HEK293 (cell line): ENCODE measurements at regions not wholly inside any gene's neighbourhood (a gene's known extent, or its start where the extent isn't known, plus 50 kb on each side); places are given as distances from the start of the nearest gene placed in this dataset.

ENCODE experiments used
- CTCF ChIA-PET: fragments of 350-600 bp; formaldehyde crosslinking; extraction: SDS; loops from one replicate; lab custom pipeline; 2021; ENCODE audit warnings: antibody characterized with exemption; lab: Yijun Ruan, JAX
- POLR2A ChIA-PET: fragments of 300-600 bp; formaldehyde crosslinking; extraction: SDS; loops from one replicate; lab custom pipeline; 2020; ENCODE audit warnings: antibody characterized with exemption, inconsistent platforms; lab: Yijun Ruan, JAX
- H3K27ac ChIP-seq: fragments of 200-500 bp; sonication (Bioruptor generic); 2 replicates; pipeline ENCODE4 v1.5.1; 2014; ENCODE audit warnings: low read depth, low read length, control low read depth, inconsistent platforms; ENCODE audit errors: extremely low read depth
- H3K36me3 ChIP-seq, 2 experiments: fragments of 200-500 bp in 1 of 2; sonication (Bioruptor generic) in 1 of 2; 1 replicate in 1 of 2; 2 replicates in 1 of 2; pipeline ENCODE4 v1.5.1; 2014 to 2017; ENCODE audit warnings: inconsistent platforms in 2 of 2, low read length in 2 of 2; ENCODE audit not compliant: control insufficient read depth in 2 of 2, insufficient read depth in 1 of 2
- H3K4me1 ChIP-seq: fragments of 200-500 bp; sonication (Bioruptor generic); 2 replicates; pipeline ENCODE4 v1.5.1; 2014; ENCODE audit warnings: mild to moderate bottlenecking, low read length, inconsistent platforms; ENCODE audit not compliant: control insufficient read depth, insufficient read depth
- H3K4me3 ChIP-seq: 2 replicates; pipeline ENCODE4 v1.5.1; 2011; ENCODE audit warnings: low read depth, mild to moderate bottlenecking, control low read depth, low read length, moderate library complexity
- H3K9me3 ChIP-seq: fragments of 200-500 bp; sonication (Bioruptor generic); 2 replicates; pipeline ENCODE4 v1.5.1; 2014; ENCODE audit warnings: low read depth, low read length, inconsistent platforms; ENCODE audit not compliant: control insufficient read depth, insufficient read depth
- ATF2 ChIP-seq: fragments of 450-650 bp; formaldehyde crosslinking; IDR thresholded peaks from 2 replicates; pipeline ENCODE4 v1.5.1; 2016; ENCODE audit warnings: missing biosample characterization, missing genetic modification characterization, low read depth
- FEZF1 ChIP-seq: fragments of 450-650 bp; formaldehyde crosslinking; IDR thresholded peaks from 2 replicates; pipeline ENCODE4 v1.5.1; 2016; ENCODE audit warnings: missing biosample characterization, missing genetic modification characterization
- GLI2 ChIP-seq: fragments of 450-650 bp; formaldehyde crosslinking; IDR thresholded peaks from 2 replicates; pipeline ENCODE4; 2017; ENCODE audit warnings: missing biosample characterization, missing genetic modification characterization, low read depth, borderline replicate concordance
- KLF16 ChIP-seq: fragments of 450-650 bp; formaldehyde crosslinking; IDR thresholded peaks from 2 replicates; pipeline ENCODE4 v1.5.1; 2017; ENCODE audit warnings: missing biosample characterization, missing genetic modification characterization
- MZF1 ChIP-seq: fragments of 450-650 bp; formaldehyde crosslinking; IDR thresholded peaks from 2 replicates; pipeline ENCODE4 v1.5.1; 2017; ENCODE audit warnings: missing biosample characterization, missing genetic modification characterization, borderline replicate concordance
- WT1 ChIP-seq: fragments of 450-650 bp; formaldehyde crosslinking; IDR thresholded peaks from 2 replicates; pipeline ENCODE4 v1.5.1; 2016; ENCODE audit warnings: missing biosample characterization, missing genetic modification characterization
- ZBTB48 ChIP-seq: fragments of 450-650 bp; formaldehyde crosslinking; IDR thresholded peaks from 2 replicates; pipeline ENCODE4 v1.5.1; 2016; ENCODE audit warnings: missing biosample characterization, missing genetic modification characterization
- ZBTB7A ChIP-seq: fragments of 450-650 bp; formaldehyde crosslinking; IDR thresholded peaks from 2 replicates; pipeline ENCODE4 v1.5.1; 2016; ENCODE audit warnings: low read depth, missing biosample characterization, missing genetic modification characterization
- ZFP37 ChIP-seq: fragments of 450-650 bp; formaldehyde crosslinking; IDR thresholded peaks from 2 replicates; pipeline ENCODE4 v1.5.1; 2016; ENCODE audit warnings: missing biosample characterization, missing genetic modification characterization
- ZIC2 ChIP-seq: fragments of 450-650 bp; formaldehyde crosslinking; IDR thresholded peaks from 2 replicates; pipeline ENCODE4 v1.5.1; 2016; ENCODE audit warnings: missing biosample characterization, missing genetic modification characterization
- ZNF132 ChIP-seq: fragments of 450-650 bp; formaldehyde crosslinking; IDR thresholded peaks from 2 replicates; pipeline ENCODE4 v1.5.1; 2017; ENCODE audit warnings: missing biosample characterization, missing genetic modification characterization, borderline replicate concordance
- ZNF18 ChIP-seq: fragments of 450-650 bp; formaldehyde crosslinking; IDR thresholded peaks from 2 replicates; pipeline ENCODE4 v1.5.1; 2016; ENCODE audit warnings: missing biosample characterization, missing genetic modification characterization
- ZNF211 ChIP-seq: fragments of 450-650 bp; formaldehyde crosslinking; IDR thresholded peaks from 2 replicates; pipeline ENCODE4 v1.5.1; 2016; ENCODE audit warnings: low read depth, missing biosample characterization, missing genetic modification characterization
- ZNF24 ChIP-seq: fragments of 450-650 bp; formaldehyde crosslinking; IDR thresholded peaks from 2 replicates; pipeline ENCODE4 v1.5.1; 2016; ENCODE audit warnings: missing biosample characterization, missing genetic modification characterization
- ZNF274 ChIP-seq, 2 experiments: fragments of 200-500 bp in 1 of 2; fragments of 450-650 bp in 1 of 2; sonication (Bioruptor generic) in 1 of 2; formaldehyde crosslinking in 1 of 2; IDR thresholded peaks; 2 replicates each; pipeline versions ENCODE4 v1.5.1 to v1.6.1; 2014 to 2016; ENCODE audit warnings: borderline replicate concordance in 1 of 2, inconsistent platforms in 1 of 2, low read length in 1 of 2, missing biosample characterization in 1 of 2, missing genetic modification characterization in 1 of 2
- ZNF341 ChIP-seq: fragments of 450-650 bp; formaldehyde crosslinking; IDR thresholded peaks from 2 replicates; pipeline ENCODE4; 2016; ENCODE audit warnings: low read depth, missing biosample characterization, missing genetic modification characterization
- ZNF366 ChIP-seq: fragments of 450-650 bp; formaldehyde crosslinking; conservative IDR thresholded peaks from 2 replicates; pipeline ENCODE4 v1.5.1; 2016; ENCODE audit warnings: missing biosample characterization, missing genetic modification characterization
- ZNF391 ChIP-seq: fragments of 450-650 bp; formaldehyde crosslinking; IDR thresholded peaks from 2 replicates; pipeline ENCODE4 v1.5.1; 2016; ENCODE audit warnings: low read depth, missing biosample characterization, missing genetic modification characterization, borderline replicate concordance
- ZNF48 ChIP-seq: fragments of 450-650 bp; formaldehyde crosslinking; IDR thresholded peaks from 2 replicates; pipeline ENCODE4 v1.5.1; 2016; ENCODE audit warnings: missing biosample characterization, missing genetic modification characterization
- ZNF621 ChIP-seq: fragments of 450-650 bp; formaldehyde crosslinking; IDR thresholded peaks from 2 replicates; pipeline ENCODE4 v1.5.1; 2017; ENCODE audit warnings: missing biosample characterization, missing genetic modification characterization
- ZNF707 ChIP-seq: fragments of 450-650 bp; formaldehyde crosslinking; IDR thresholded peaks from 2 replicates; pipeline ENCODE4 v1.5.1; 2016; ENCODE audit warnings: missing biosample characterization, missing genetic modification characterization
- ZNF768 ChIP-seq: fragments of 450-650 bp; formaldehyde crosslinking; IDR thresholded peaks from 2 replicates; pipeline ENCODE4 v1.5.1; 2018; ENCODE audit warnings: missing biosample characterization, mild to moderate bottlenecking, missing genetic modification characterization

GRCh38 chr1:83725735-83726360, 273.1 kb downstream of the TTLL7 start (continued):
- TF ChIP-seq ZNF211 (tag by site-specific recombination) (no peak), ZNF391 (tag by site-specific recombination) (no peak)

GRCh38 chr1:83718338-83718737, 280.6 kb downstream of the TTLL7 start:
- Histone ChIP-seq H3K27ac (no peak overlapping the region), H3K4me1 (no peaks in the 10 kb centered on the region), H3K9me3 (no peaks in the 10 kb centered on the region), H3K4me3 (no peak overlapping the region), H3K36me3 (no peaks in the 10 kb centered on the region)
- ChIA-PET CTCF (no interaction called here), POLR2A (no interaction called here)
- TF ChIP-seq ZNF341 (tag by site-specific recombination) (no peak), ZBTB7A (tag by site-specific recombination) (no peak), MZF1 (no peak), ZBTB48 (tag by site-specific recombination) (no peak), ZNF18 (tag by site-specific recombination) (0 out of 2 replicates have a peak, but pooled peaks have one; percentile 36)

- no peak overlapping the region for H3K4me3 ChIP-seq
- no peak overlapping the region for H3K27ac ChIP-seq
- H3K9me3 ChIP-seq, result no peaks in the 10 kb centered on the region
- ChIA-PET CTCF (interaction anchor here (0.6 to 1.7 kb wide), 2 partner anchors 26 to 1050 kb away, joined by 3 read pairs; no protein-coding TSS in a partner anchor), POLR2A (no interaction called here)
- TF ChIP-seq ZNF707 (tag by site-specific recombination) (no peak), ZIC2 (tag by site-specific recombination) (no peak), ZNF274 (IDR thresholded peaks at IDR 0.05; ENCODE audit: low read length) (no peak), ZNF274 (tag by site-specific recombination; IDR thresholded peaks at IDR 0.05; ENCODE audit: borderline replicate concordance) (no peak), WT1 (tag by site-specific recombination) (no peak), ATF2 (tag by site-specific recombination) (no peak), FEZF1 (tag by site-specific recombination) (no peak), KLF16 (tag by site-specific recombination) (no peak)
- no peaks in the 10 kb centered on the region for H3K36me3 ChIP-seq
- H3K4me1 ChIP-seq, result no peaks in the 10 kb centered on the region
Measured at GRCh38 chr1:83717785-83718184, 281.1 kb downstream of the TTLL7 start.

- ChIA-PET CTCF (interaction anchor here (1.7 kb wide), 1 partner anchor 28 kb away, joined by 3 read pairs; no protein-coding TSS in a partner anchor), POLR2A (no interaction called here)
- no peaks in the 10 kb centered on the region for H3K9me3 ChIP-seq
- no peak for TF ChIP-seq ZNF768
- no peak for TF ChIP-seq ZNF621
- no peak for TF ChIP-seq ZNF24 (tag by site-specific recombination)
- TF ChIP-seq ZNF48 (tag by site-specific recombination), result no peak
- TF ChIP-seq ZNF366 (tag by site-specific recombination), result no peak
- TF ChIP-seq ZNF132, result no peak
- no peak for TF ChIP-seq GLI2 (tag by site-specific recombination)
- no peak for TF ChIP-seq ZFP37 (tag by site-specific recombination)
- H3K4me1 ChIP-seq, result no peaks in the 10 kb centered on the region
- H3K4me3 ChIP-seq, result no peak overlapping the region
- H3K27ac ChIP-seq, result no peak overlapping the region
- no peaks in the 10 kb centered on the region for H3K36me3 ChIP-seq
Measured at GRCh38 chr1:83716641-83717040, 282.3 kb downstream of the TTLL7 start.
